ENCODE measurements at regions not wholly inside any gene's neighbourhood (a gene's known extent, or its start where the extent isn't known, plus 50 kb on each side); places are given as distances from the start of the nearest gene placed in this dataset.
"Not testable (repeated sequence)": the region's sequence is repeated elsewhere in the genome, so short reads cannot be mapped to it uniquely, and the experiment has no call there.

- not testable (repeated sequence) for TF ChIP-seq CTCF (IDR thresholded peaks at IDR 0.05 in 8 of 11, conservative IDR thresholded peaks at IDR 0.05 in 3 of 11); POLR2A (IDR thresholded peaks at IDR 0.05)
Measured at GRCh38 chr3:18083273-18083590, 340.8 kb upstream of the TBC1D5 start.
